ENCODE measurements at regions not wholly inside any gene's neighbourhood (a gene's known extent, or its start where the extent isn't known, plus 50 kb on each side); places are given as distances from the start of the nearest gene placed in this dataset.
"Not testable (repeated sequence)": the region's sequence is repeated elsewhere in the genome, so short reads cannot be mapped to it uniquely, and the experiment has no call there.

DNA sequence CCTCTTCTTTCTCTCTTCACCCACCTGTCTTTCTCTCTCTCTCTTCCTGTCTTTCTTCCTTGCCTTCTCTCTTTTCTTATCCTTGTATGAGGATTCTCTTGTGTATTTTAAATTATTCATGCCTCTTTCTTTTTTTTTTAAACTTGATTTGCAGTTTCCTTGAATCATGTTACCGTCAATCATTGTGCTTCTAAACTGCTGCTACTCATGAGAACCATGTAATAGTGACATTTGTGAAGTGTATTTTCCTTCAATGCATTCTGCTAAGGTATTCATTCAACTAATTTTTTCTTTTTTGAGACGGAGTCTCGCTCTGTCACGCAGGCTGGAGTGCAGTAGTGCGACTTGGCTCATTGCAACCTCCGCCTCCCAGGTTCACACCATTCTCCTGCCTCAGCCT lies 539.1 kb upstream of the BRINP3 start:
- DNase-seq (ENCODE audit: low spot score) = no peak

DNA sequence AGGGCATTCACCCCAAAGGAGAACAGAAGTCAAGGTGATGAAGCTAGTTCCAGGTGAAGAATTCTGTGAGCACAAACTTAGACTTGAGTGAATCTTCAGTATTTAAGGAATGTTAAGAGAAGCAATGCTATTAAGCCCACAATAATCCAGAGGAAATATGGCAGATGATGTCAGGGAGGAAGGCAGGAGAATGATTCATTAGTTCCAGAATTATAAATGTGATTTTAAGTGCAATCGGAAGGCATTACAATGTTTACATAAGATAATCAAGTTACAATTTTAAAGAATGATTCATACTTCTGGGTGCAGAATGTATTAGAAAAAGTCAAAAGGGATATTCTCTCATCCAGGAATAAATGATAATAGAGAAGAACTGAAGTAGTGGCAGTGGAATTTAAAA lies 545.2 kb upstream of the BRINP3 start:
- no peak for DNase-seq (ENCODE audit: low spot score)

DNA sequence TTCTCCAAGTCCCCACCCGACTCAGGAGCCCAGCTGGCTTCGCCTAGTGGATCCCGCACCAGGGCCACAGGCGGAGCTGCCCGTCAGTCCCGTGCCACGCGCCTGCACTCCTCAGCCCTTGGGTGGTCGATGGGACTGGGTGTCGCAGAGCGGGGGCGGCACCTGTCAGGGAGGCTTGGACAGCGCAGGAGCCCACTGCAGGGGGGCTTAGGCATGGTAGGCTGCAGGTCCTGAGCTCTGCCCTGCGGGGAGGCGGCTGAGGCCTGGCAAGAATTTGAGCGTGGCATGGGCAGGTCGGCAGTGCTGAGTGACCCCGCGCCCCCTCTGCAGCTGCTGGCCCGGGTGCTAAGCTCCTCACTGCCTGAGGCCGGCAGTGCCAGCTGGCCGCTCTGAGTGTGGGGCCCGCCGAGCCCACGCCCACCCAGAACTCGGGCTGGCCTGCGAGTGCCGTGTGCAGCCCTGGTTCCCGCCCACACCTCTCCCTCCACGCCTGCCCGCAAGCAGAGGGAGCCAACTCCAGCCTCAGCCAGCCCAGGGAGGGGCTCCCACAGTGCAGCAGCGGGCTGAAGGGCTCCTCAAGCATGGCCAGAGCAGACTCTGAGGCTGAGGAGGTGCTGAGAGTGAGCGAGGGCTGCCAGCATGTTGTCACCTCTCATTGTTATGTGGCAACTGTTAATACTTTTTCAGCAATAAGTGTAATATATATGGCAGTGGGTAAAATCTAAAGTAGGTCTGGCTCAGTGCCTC lies 548.4 kb upstream of the BRINP3 start:
- DNase-seq (ENCODE audit: low spot score) = no peak

DNA sequence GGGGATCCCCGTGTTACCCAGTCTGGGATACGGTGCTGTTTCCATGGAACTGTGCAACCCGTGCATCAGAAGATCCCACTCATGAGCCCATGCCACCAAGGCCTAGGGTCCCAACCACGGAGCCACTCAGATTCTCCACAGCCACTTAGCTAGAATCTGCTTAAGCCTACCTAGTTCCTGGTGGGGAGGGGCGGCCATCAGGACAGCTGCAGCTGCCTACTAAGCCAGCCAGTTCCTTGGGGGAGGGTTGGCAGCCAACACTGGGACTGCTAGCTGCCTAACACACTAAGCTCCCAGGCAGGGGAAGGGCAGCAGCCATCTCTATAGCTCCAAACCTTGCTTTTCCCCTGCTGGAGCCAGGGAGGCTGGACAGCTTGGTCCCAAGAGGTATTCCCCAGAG lies 549.2 kb upstream of the BRINP3 start:
- no peak for DNase-seq (ENCODE audit: low spot score)

DNA sequence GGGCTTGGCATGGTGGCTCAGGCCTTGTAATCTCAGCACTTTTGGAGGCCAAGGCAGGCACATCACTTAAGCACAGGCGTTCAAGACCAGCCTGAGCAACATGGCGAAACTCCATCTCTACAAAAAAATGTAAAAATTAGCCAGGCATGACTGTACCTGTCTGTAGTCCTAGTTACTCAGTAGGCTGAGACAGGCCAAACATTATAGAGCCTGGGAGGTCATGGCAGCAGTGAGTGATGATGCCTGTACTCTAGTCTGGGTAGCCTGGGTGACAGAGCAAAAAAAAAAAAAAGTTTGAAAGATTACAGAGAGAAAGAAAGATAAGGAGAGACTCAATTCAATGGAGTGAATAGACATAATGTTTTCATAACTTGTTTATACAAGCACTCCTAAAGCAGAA lies 556.5 kb upstream of the BRINP3 start:
- DNase-seq (ENCODE audit: low spot score) = no peak

DNA sequence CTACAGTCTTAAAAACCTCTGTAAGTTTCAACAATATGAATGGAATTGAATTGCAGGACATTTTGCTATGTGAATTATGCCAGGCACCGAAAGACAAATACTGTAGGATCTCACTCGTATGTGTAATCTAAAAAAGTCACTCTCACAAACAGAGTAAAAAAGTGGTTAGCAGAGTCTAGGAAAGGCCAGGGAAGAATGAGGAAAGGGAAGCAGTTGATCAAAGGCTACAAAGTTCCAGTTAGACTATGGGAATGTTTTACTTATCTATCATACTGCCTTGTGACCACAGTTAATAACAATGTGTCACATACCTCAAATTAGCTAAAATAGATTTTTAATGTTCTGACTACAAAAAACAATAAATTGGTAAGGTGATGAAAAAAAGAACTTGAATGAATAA lies 565.4 kb upstream of the BRINP3 start:
- no peak for DNase-seq (ENCODE audit: low spot score)

DNA sequence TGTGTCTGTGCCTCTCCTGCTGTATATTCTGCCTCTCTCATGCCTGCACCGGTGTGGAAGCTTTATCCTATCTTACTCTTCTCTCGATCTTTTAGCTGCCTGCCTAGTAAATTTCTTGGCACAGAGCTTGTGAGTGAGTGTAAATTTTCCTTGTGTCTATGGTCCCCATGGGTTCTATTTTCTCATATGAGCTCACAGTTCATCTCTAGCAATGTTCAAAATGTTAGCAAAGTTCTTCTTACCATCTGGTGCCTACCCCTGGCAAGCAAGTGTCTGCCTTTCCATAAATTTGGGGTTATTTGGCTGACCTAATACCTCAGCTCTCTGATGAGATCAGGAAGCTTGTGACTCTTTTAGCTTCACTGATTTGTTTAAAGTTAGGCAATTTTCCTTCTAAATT lies 572.1 kb upstream of the BRINP3 start:
- no peak for DNase-seq (ENCODE audit: low spot score)

DNA sequence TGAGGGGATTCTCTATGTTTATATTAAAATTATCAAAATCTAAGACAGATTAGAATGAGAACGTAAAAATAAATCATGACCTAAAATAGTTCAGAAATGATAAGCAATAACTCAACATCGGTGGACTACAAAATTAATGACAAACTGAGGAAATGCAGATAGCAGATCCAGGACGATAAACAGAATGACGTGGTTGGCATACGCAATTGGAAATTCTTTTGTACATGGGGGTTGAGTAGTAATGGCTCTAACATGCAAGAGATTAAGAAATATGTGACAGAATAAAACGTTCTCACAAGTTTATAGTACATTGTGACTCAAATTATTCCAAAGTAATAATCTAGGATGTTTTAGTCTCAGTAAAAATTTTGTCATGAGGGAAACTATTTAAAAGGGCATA lies 575.2 kb upstream of the BRINP3 start:
- no peak for DNase-seq (ENCODE audit: low spot score)

DNA sequence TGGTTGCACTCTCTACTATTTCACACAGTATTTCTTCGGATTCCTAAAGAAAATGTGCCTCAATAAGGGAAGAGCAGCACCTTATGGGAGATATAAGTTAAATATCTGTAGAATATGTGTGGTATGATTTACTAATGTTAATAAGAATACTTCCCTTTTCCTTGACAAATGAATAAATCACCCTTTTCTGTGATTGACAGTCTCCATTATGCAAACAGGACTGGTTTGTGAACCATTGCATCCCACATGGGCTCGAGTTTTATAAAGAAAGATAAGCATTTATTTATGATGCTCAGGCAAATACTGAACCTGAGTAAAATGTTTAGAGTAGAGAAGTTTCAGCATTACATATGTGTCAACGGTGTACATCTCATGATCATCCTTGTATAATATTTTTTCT lies 587.7 kb upstream of the BRINP3 start:
- no peak for DNase-seq (ENCODE audit: low spot score)

DNA sequence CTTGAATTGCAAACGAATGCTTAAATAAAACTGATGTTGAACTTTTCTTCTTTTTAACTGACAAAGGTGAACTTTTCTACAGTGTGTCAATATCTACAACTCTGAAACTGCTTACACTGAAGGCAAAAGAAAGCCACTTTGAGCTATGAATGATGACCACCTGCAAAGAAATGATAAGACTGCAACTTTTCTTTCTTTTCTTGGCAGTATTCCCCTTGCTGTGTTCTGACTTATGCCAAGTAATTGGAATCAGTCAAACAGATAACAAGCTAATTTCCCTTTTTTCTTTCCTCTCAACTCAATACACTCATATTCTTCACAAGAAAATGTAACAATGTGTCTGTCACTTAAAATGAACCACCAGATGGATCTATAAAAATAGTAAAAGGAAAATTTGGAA lies 588.1 kb upstream of the BRINP3 start:
- DNase-seq (ENCODE audit: low spot score) = no peak

DNA sequence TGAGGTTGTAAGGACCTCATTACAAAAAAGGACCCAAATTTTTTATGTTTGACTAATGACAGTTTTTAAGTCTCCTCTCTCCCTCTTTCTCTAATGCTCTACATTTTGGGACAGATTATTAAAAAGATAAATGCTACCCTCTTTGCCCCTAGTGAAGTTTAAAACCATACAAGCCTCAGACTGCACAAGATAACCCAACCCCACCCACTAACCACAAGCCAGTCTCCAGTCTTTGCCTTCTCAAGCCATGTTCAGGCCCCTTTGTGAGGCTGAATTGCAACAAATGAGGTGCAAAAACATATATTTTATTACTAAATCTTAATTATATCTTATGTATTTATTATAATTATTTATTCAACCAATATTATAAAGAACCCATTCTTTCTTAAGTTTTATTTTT lies 597.2 kb upstream of the BRINP3 start:
- no peak for DNase-seq (ENCODE audit: low spot score)

DNA sequence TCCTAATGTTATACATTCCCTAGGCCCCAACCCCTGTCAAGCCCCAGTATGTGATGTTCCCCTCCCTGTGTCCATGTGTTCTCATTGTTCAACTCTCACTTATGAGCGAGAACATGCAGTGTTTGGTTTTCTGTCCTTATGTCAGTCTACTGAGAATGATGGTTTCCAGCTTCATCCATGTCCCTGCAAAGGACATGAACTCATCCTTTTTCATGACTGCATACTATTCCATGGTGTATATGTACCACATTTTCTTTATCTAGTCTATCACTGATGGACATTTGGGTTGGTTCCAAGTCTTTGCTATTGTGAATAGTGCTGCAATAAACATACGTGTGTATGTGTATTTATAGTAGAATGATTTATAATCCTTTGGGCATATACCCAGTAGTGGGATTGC lies 605.4 kb upstream of the BRINP3 start:
- not testable (repeated sequence) for DNase-seq (ENCODE audit: low spot score)

DNA sequence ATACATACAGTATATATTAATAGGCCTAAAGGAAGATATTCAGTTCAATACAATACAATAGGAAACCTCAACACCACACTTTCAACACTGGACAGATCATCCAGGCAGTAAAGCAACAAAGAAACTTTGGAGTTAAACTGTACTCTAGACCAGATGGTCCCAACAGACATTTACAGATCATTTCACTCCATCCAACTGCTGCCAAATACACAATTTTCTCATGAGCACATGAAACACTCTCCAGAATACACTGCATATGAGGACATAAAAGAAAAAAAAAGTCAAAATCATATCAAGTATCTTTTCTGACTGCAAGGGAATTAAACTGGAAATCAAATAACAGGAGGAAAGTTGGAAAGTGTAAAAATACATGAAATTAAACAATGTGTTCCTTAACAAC lies 607.5 kb upstream of the BRINP3 start:
- DNase-seq (ENCODE audit: low spot score) = no peak

DNA sequence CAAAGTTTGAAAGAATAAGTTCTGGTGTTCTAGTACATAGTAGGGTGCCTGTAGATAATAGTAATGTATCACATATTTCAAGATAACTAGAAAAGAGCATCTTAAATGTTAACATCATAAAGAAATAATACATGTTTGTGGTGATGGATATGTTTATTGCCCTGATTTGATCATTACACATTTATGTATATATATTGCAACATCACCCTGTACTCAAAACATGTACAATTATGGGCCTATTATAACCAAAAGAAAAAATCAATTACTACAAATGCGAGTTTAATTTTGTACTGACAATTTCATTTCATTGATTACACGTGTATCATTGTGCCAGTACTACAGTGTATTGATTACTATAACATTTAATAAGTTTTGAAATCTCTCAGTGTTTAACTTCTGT lies 609.2 kb upstream of the BRINP3 start:
- DNase-seq (ENCODE audit: low spot score) = no peak

DNA sequence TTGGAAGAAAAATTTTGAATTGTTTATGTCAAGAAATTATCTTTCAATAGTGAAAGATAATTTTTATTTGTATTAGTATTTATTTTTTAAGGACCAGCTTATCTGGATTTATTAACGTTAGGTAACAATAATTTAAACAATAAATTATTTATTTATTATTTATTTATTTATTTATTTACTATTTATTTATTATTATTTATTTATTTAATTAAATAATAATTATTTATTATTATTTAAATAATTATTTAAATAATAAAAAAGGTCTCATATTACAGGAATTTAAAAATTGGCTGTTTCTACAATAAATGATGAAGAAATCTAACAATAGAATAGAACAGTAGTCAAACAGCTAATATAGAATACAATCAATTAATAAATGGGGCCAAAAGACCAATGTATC lies 618.7 kb upstream of the BRINP3 start:
- DNase-seq (ENCODE audit: low spot score) = no peak

DNA sequence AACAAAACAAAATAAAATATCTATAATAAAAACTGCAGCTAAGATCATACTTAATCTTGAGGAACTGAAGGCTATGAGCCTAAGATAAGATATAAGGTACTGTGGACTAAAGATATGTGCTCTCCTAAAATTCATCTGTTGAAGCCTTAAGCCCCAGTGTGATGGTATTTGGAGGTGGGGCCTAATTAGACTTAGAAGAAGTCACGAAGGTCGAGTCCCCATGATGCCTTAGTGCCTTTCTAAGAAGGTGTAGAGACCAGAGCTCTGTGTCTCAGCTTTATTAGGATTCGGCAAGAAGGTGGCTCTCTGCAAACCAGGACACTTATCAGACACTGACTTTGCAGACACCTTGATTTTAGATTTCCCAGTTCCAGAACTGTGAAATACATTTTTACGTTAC lies 622.0 kb upstream of the BRINP3 start:
- DNase-seq (ENCODE audit: low spot score) = no peak

DNA sequence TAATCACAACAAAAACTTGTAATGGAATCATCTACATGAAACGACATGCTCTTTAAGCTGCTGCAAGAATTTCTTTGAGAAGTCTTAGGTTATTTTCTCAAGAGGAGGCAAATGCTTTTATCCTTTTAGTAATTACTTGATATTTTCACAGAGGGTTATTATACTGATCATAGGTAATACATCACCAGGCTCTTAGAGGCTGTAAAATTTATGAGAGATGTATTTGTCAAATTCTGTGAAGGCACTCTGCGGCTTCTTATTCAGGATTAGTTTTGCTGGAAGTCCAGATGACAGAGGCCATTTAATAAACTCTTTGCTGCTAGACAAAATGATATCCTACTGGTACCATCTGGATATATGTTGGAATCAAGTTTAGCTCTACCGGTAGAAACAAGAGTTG lies 624.3 kb upstream of the BRINP3 start:
- DNase-seq (ENCODE audit: low spot score) = no peak

DNA sequence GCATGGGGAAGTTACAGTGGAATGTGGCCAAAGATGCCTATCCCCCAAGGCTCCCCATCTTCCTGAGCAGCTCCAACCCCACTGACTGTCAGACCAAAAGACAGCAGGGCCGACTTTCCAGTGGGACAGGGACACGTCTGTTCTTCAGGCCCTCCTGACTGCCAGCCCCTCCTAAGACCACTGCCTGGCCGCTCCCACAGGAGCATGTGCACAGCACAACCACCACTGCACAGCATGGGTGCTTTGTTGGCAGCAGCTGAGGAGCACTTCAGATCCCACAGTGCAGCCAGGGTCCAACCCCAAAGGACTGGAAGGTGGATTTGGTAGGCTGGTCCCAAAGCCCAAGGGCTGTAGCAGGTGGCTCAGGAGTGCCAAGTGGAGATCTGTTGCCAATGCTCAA lies 648.3 kb upstream of the BRINP3 start:
- DNase-seq (ENCODE audit: low spot score) = no peak

DNA sequence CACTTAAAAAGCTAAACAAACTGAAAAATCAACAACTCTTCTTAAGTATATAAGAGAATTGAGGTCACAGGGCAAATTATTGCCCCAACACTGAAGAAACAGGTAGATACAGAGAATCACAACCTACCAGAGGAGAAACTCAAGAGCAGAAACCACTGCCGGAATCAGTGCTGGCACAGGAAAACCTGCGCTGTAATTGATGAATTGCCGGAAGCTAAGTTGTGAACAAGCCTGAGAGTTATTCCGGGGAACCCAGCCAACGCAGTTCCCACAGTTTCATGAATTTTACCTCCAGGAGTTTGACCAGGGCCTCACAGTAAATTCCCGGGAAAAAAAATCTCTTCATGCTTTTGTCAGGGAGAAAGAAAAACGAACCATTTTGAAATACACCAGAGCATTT lies 657.1 kb upstream of the BRINP3 start:
- no peak for DNase-seq (ENCODE audit: low spot score)

DNA sequence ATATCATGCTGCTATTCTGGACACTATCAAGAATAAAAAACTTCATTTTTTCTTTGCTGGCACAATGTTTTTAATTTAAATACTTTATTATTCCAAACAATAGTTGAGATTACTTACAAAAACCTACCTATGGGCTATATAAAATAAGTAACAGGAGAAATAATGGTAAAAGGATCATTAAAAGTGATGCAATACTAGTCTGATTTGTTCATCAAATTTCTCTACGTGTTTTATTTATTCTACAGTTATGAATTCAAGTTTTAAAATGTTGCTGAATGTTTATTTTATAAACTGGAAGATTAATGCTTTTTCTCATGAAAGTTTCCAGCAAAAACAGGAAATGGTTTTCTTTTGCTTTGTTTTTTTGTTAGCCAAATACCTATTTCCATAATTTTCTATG lies 662.4 kb upstream of the BRINP3 start:
- DNase-seq (ENCODE audit: low spot score) = no peak

DNA sequence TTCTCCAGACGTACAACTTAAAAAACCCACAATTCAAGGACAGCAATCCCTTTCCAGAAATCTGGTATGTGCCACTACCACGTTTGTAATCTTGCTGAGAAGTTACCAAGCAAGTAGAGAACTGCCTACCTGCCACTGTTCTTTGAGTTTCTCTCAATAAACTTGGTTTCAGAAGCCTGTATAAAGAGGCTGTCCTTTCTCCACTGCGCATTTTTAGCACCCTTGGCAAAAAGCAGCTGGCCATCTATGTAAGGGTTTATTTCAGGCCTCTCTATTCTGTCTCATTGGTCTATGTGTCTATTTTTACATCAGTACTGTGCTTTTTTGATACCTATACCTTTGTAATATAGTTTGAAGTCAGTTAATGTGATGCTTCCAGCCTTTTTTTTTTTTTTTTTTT lies 665.1 kb upstream of the BRINP3 start:
- no peak for DNase-seq (ENCODE audit: low spot score)

DNA sequence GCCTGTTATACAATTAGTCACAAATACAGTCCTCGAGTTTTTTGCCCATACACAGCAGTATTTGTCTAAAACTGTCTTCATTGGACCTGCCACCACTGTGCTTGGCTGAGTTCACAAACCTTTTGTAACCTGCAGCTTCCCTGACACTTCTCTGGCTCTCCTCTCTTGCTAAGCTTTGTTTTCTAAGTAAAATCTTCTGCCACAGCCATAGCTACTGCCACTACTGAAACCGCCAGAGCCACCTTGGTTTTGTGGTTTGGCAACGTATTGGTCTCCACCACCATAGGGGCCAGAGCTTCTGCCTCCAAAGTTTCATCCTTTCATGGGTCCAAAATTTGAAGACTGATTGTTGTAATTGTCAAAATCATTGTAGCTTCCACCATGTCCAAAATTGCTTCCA lies 668.2 kb upstream of the BRINP3 start:
- DNase-seq (ENCODE audit: low spot score) = no peak

DNA sequence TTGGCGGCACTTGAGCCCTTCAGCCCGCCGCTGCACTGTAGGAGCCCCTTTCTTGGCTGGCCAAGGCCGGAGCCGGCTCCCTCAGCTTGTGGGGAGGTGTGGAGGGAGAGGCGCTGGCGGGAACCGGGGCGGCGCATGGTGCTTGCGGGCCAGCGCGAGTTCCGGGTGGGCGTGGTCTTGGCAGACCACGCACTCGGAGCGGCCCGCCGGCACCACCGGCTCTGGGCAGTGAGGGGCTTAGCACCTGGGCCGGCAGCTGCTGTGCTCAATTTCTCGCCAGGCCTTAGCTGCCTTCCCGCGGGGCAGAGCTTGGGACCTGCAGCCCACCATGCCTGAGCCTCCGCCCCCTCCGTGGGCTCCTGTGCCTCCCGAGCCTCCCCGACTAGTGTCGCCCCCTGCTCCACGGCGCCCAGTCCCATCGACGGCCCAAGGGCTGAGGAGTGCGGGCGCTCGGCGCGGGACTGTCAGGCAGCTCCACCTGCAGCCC lies 673.7 kb upstream of the BRINP3 start:
- DNase-seq (ENCODE audit: low spot score) = no peak

DNA sequence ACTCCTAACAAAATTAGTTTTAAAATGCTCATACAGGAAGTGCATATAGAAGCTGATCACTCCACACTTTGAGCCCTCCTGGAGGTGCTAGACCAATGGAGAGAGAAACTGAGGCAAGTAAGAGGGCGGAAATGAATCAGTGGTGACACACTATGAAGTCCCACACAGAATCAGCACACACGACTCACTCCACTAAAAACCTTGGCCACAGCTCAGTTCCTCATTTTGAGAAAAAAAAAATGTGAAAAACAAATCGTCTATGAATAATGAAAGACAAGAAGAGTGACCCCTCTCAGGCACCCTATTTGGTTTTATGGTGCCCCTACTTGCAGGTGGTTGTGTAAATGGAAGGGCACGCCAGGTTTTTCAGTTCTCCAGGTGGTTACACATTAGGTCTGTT lies 675.1 kb upstream of the BRINP3 start:
- DNase-seq (ENCODE audit: low spot score) = no peak

DNA sequence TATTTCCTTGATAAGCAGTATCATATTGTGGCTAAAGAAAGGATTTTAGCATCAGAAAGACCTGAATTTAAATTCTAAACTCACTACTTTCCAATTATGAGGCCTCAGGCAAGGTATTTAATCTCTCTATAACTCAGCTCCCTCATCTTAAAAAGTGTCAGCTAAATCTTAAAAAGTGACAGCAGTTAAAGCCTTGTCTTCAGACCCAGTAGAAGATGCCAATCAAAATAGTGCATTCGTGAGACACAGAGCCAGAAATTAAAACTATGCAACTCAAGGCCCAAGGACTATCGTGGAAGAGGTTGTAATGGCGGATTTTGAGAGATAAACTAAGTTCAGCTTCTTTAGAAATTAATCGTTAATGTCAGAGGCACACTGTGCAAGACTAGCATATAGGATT lies 677.5 kb upstream of the BRINP3 start:
- DNase-seq (ENCODE audit: low spot score) = no peak

All from putamen (tissue), 1 donor.